ENCODE measurements at regions not wholly inside any gene's neighbourhood (a gene's known extent, or its start where the extent isn't known, plus 50 kb on each side); places are given as distances from the start of the nearest gene placed in this dataset.

- no TSS peak for BruUV-seq (replicated peaks)
- CTCF ChIA-PET = no interaction called here
Measured at GRCh38 chr11:115659061-115659963, 155.1 kb upstream of the CADM1 start.

DNA sequence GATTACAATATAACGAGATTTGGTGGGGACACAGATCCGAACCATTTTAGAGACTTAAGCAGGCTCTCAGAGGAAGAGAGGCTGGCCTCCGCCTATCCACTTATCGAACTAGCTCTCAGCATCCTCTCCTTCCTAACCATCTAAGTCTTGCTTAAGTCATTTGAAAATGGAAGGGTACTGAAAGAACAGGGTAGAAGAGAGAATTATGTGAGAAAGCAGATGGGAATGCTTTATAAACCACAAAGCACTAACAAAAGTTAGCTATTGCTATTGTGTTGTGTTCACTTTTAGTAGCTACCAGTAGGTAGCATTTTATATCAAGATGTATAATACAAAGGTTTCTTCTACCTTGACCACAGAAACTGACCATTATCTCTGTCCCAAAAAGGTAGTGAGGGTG lies 153.4 kb upstream of the CADM1 start:
- POLR2A ChIA-PET = no interaction called here
- no peak for ATAC-seq
- no peaks in the 10 kb centered on the region for H3K36me3 ChIP-seq (ENCODE audit: control insufficient read depth, insufficient read depth, low read length)
- no peaks in the 10 kb centered on the region for H3K4me1 ChIP-seq (ENCODE audit: control insufficient read depth, insufficient read depth, low read length)
- in situ Hi-C loops (cut with HindIII; ENCODE audit: low pct_unique_long_range_greater_than_20kb, low sequenced_read_pairs) (no loop called here), intact Hi-C loops (cut with micrococcal nuclease; ENCODE audit: unreplicated experiment) (no loop called here)
- CTCF ChIA-PET = no interaction called here
- no peak for DNase-seq (ENCODE audit: low read depth, low spot score)
- BruUV-seq (replicated peaks) = no TSS peak
- no peaks in the 10 kb centered on the region for H3K9me3 ChIP-seq (ENCODE audit: control insufficient read depth, insufficient read depth, low read depth, low read length)
- no peak overlapping the region for H3K4me3 ChIP-seq (ENCODE audit: low read depth in 2 of 2, low read length in 2 of 2)
- H3K27ac ChIP-seq (ENCODE audit: low read length) = no peak overlapping the region
- H3K27me3 ChIP-seq (ENCODE audit: control insufficient read depth, insufficient read depth, low read length) = peaks cover 5% of the 10 kb centered on the region; the same call in 1 of the 2 replicates
- TF ChIP-seq POLR2AphosphoS5 (IDR thresholded peaks at IDR 0.05; ENCODE audit: low read depth, low read length) = no peak
- TF ChIP-seq SIN3A (IDR thresholded peaks at IDR 0.05; ENCODE audit: borderline replicate concordance, insufficient read depth, low read depth, low read length) = no peak
- TF ChIP-seq CTCF (IDR thresholded peaks at IDR 0.05) = no peak
- TF ChIP-seq, protein P1, sequence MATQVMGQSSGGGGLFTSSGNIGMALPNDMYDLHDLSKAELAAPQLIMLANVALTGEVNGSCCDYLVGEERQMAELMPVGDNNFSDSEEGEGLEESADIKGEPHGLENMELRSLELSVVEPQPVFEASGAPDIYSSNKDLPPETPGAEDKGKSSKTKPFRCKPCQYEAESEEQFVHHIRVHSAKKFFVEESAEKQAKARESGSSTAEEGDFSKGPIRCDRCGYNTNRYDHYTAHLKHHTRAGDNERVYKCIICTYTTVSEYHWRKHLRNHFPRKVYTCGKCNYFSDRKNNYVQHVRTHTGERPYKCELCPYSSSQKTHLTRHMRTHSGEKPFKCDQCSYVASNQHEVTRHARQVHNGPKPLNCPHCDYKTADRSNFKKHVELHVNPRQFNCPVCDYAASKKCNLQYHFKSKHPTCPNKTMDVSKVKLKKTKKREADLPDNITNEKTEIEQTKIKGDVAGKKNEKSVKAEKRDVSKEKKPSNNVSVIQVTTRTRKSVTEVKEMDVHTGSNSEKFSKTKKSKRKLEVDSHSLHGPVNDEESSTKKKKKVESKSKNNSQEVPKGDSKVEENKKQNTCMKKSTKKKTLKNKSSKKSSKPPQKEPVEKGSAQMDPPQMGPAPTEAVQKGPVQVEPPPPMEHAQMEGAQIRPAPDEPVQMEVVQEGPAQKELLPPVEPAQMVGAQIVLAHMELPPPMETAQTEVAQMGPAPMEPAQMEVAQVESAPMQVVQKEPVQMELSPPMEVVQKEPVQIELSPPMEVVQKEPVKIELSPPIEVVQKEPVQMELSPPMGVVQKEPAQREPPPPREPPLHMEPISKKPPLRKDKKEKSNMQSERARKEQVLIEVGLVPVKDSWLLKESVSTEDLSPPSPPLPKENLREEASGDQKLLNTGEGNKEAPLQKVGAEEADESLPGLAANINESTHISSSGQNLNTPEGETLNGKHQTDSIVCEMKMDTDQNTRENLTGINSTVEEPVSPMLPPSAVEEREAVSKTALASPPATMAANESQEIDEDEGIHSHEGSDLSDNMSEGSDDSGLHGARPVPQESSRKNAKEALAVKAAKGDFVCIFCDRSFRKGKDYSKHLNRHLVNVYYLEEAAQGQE (IDR thresholded peaks at IDR 0.05; ENCODE audit: insufficient read depth in 1 of 2, low read depth in 2 of 2, low read length in 1 of 2) = no peak
- no peak for TF ChIP-seq TCF7L2 (IDR thresholded peaks at IDR 0.05; ENCODE audit: low read depth, low read length)

More at GRCh38 chr11:115659061-115659963, 155.1 kb upstream of the CADM1 start:
- ATAC-seq (peak; percentile 44; the same call in 1 of the 2 replicates), DNase-seq (ENCODE audit: low read depth, low spot score) (no peak)
- TF ChIP-seq TCF7L2 (IDR thresholded peaks at IDR 0.05; ENCODE audit: low read depth, low read length) (no peak), SIN3A (IDR thresholded peaks at IDR 0.05; ENCODE audit: borderline replicate concordance, insufficient read depth, low read depth, low read length) (no peak)
- in situ Hi-C loops (cut with HindIII; ENCODE audit: low pct_unique_long_range_greater_than_20kb, low sequenced_read_pairs) (no loop called here), intact Hi-C loops (cut with micrococcal nuclease; ENCODE audit: unreplicated experiment) (no loop called here)
- Histone ChIP-seq H3K27me3 (ENCODE audit: control insufficient read depth, insufficient read depth, low read length) (peaks cover 5% of the 10 kb centered on the region; the same call in 1 of the 2 replicates), H3K4me1 (ENCODE audit: control insufficient read depth, insufficient read depth, low read length) (no peaks in the 10 kb centered on the region), H3K36me3 (ENCODE audit: control insufficient read depth, insufficient read depth, low read length) (no peaks in the 10 kb centered on the region), H3K4me3 (ENCODE audit: low read depth in 2 of 2, low read length in 2 of 2) (peak overlapping the region; percentile 10 to 20), H3K27ac (ENCODE audit: low read length) (no peak overlapping the region), H3K9me3 (ENCODE audit: control insufficient read depth, insufficient read depth, low read depth, low read length) (no peaks in the 10 kb centered on the region)
- POLR2A ChIA-PET = no interaction called here

GRCh38 chr11:115656669-115657068 lies 152.5 kb upstream of the CADM1 start:
- in situ Hi-C loops (cut with HindIII; ENCODE audit: low pct_unique_long_range_greater_than_20kb, low sequenced_read_pairs) = no loop called here
- Histone ChIP-seq H3K4me1 (ENCODE audit: control insufficient read depth, insufficient read depth, low read length) (no peaks in the 10 kb centered on the region), H3K27ac (ENCODE audit: low read length) (no peak overlapping the region), H3K4me3 (ENCODE audit: low read depth in 2 of 2, low read length in 2 of 2) (no peak overlapping the region), H3K9me3 (ENCODE audit: control insufficient read depth, insufficient read depth, low read depth, low read length) (no peaks in the 10 kb centered on the region), H3K27me3 (ENCODE audit: control insufficient read depth, insufficient read depth, low read length) (peaks cover 5% of the 10 kb centered on the region; the same call in 1 of the 2 replicates), H3K36me3 (ENCODE audit: control insufficient read depth, insufficient read depth, low read length) (no peaks in the 10 kb centered on the region)
- ChIA-PET POLR2A (no interaction called here), CTCF (no interaction called here)
- TF ChIP-seq CTCF (IDR thresholded peaks at IDR 0.05) (no peak), SIN3A (IDR thresholded peaks at IDR 0.05; ENCODE audit: borderline replicate concordance, insufficient read depth, low read depth, low read length) (no peak), TCF7L2 (IDR thresholded peaks at IDR 0.05; ENCODE audit: low read depth, low read length) (no peak), POLR2AphosphoS5 (IDR thresholded peaks at IDR 0.05; ENCODE audit: low read depth, low read length) (no peak)
- TF ChIP-seq, protein P1 (IDR thresholded peaks at IDR 0.05; ENCODE audit: insufficient read depth in 1 of 2, low read depth in 2 of 2, low read length in 1 of 2) = no peak
- DNase-seq (ENCODE audit: low read depth, low spot score) (no peak), ATAC-seq (no peak)
- no TSS peak for BruUV-seq (replicated peaks)
- intact Hi-C loops (cut with micrococcal nuclease; ENCODE audit: unreplicated experiment) = no loop called here
